ENCODE measurements at regions not wholly inside any gene's neighbourhood (a gene's known extent, or its start where the extent isn't known, plus 50 kb on each side); places are given as distances from the start of the nearest gene placed in this dataset.

DNA sequence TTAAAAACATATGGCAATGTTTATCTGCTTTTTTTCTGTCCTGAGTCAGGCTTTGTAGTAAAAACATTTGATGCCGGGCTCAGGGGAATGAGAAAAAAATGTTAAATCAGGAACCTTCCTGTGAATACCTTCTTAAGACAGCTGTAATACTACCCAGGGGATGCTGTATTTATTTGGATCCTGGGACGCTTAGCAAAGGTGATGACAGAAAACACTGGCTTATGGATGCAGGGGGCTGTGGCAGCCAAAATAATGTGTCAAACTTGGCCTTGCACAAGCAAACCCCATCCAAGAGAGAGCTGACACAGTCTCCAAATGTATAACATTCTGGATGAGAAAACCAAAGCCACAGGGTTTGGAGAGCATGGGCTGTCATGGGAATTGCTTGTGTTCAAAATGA lies 438.2 kb upstream of the PROK2 start:
- Histone ChIP-seq H3K36me3 (ENCODE audit: low read length) (peaks cover 7% of the 10 kb centered on the region), H3K27me3 (ENCODE audit: low read length) (0 out of 2 replicates have a peak, but pooled peaks cover 4% of the 10 kb centered on the region), H3K9ac (ENCODE audit: low read length) (no peak overlapping the region), H4K20me1 (ENCODE audit: low read depth, low read length) (no peaks in the 10 kb centered on the region), H3F3A (ENCODE audit: insufficient read depth) (no peaks in the 10 kb centered on the region), H3K79me2 (ENCODE audit: insufficient read depth, low read length) (no peaks in the 10 kb centered on the region), H3K9me3 (ENCODE audit: insufficient read depth, low read length) (peaks cover 24% of the 10 kb centered on the region; the same call in 1 of the 2 replicates), H3K4me3 (ENCODE audit: insufficient read depth, low read length, poor library complexity, severe bottlenecking) (no peak overlapping the region), H3K27ac (ENCODE audit: low read depth, low read length) (no peak overlapping the region), H3K4me2 (ENCODE audit: low read depth, low read length, poor library complexity, severe bottlenecking) (no peak overlapping the region), H2AFZ (ENCODE audit: low read depth, low read length, severe bottlenecking) (no peak overlapping the region), H3K9me2 (replicated peaks; ENCODE audit: insufficient read depth, low read length) (no peaks in the 10 kb centered on the region)
- no peak for TF ChIP-seq EZH2phosphoT487 (conservative IDR thresholded peaks at IDR 0.05; ENCODE audit: low read length)
- TF ChIP-seq, protein P1, sequence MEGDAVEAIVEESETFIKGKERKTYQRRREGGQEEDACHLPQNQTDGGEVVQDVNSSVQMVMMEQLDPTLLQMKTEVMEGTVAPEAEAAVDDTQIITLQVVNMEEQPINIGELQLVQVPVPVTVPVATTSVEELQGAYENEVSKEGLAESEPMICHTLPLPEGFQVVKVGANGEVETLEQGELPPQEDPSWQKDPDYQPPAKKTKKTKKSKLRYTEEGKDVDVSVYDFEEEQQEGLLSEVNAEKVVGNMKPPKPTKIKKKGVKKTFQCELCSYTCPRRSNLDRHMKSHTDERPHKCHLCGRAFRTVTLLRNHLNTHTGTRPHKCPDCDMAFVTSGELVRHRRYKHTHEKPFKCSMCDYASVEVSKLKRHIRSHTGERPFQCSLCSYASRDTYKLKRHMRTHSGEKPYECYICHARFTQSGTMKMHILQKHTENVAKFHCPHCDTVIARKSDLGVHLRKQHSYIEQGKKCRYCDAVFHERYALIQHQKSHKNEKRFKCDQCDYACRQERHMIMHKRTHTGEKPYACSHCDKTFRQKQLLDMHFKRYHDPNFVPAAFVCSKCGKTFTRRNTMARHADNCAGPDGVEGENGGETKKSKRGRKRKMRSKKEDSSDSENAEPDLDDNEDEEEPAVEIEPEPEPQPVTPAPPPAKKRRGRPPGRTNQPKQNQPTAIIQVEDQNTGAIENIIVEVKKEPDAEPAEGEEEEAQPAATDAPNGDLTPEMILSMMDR (IDR thresholded peaks at IDR 0.05; ENCODE audit: insufficient read depth, low read length, poor library complexity, severe bottlenecking), result no peak

DNA sequence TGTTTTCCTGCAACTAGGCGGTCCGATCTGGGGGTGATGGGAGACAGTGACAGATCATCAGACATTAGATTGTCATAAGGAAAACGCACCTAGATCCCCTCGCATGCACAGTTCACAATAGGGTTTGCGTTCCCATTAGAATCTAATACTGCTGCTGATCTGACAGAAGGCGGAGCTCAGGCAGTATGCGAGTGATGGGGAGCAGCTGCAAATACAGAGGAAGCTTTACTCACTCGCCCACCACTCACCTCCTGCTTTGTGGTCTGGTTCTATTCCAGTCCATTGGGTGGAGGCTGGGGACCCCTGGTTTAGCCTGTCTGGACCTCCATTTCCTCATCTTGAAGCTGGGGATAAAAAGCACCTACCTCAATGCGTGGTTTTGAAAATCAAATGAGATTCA lies 437.5 kb upstream of the PROK2 start:
- Histone ChIP-seq H3K9me3 (ENCODE audit: insufficient read depth, low read length) (peaks cover 24% of the 10 kb centered on the region; the same call in 1 of the 2 replicates), H3K4me2 (ENCODE audit: low read depth, low read length, poor library complexity, severe bottlenecking) (no peak overlapping the region)
- no peak for TF ChIP-seq EZH2phosphoT487 (conservative IDR thresholded peaks at IDR 0.05; ENCODE audit: low read length)
- TF ChIP-seq, protein P1 (IDR thresholded peaks at IDR 0.05; ENCODE audit: insufficient read depth, low read length, poor library complexity, severe bottlenecking), result no peak

DNA sequence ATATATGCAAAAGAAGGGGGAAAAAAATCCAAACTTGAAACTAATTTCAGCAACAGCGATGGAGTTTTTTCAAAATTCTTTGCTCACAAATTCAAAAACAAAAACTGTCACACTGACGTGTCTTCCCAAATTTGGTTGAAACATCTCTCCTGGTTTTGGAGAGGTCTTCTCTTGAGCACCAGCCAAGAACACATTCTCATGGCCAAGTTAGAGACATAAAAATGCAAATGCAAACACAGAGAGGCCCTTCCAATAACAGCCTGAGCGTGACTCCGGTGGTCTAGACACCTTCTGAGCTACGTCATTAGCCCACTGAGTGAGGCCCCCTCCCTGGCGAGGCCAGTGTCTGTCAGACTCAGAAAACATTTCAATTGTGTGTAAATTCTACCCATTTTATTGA lies 436.0 kb upstream of the PROK2 start:
- peaks cover 17% of the 10 kb centered on the region; the same call in 1 of the 2 replicates for H3K9me3 ChIP-seq (ENCODE audit: insufficient read depth, low read length)
- H3K36me3 ChIP-seq (ENCODE audit: low read length), result peaks cover 7% of the 10 kb centered on the region
- H3K27me3 ChIP-seq (ENCODE audit: low read length), result no peaks in the 10 kb centered on the region
- no peak overlapping the region for H3K9ac ChIP-seq (ENCODE audit: low read length)
- H2AFZ ChIP-seq (ENCODE audit: low read depth, low read length, severe bottlenecking), result no peak overlapping the region
- no peaks in the 10 kb centered on the region for H3K79me2 ChIP-seq (ENCODE audit: insufficient read depth, low read length)
- no peaks in the 10 kb centered on the region for H3K9me2 ChIP-seq (replicated peaks; ENCODE audit: insufficient read depth, low read length)
- no peak overlapping the region for H3K4me2 ChIP-seq (ENCODE audit: low read depth, low read length, poor library complexity, severe bottlenecking)
- H3K4me3 ChIP-seq (ENCODE audit: insufficient read depth, low read length, poor library complexity, severe bottlenecking), result no peak overlapping the region
- H4K20me1 ChIP-seq (ENCODE audit: low read depth, low read length), result no peaks in the 10 kb centered on the region
- H3K27ac ChIP-seq (ENCODE audit: low read depth, low read length), result no peak overlapping the region
- TF ChIP-seq, protein P1 (IDR thresholded peaks at IDR 0.05; ENCODE audit: insufficient read depth, low read length, poor library complexity, severe bottlenecking), result no peak
- no peak for TF ChIP-seq EZH2phosphoT487 (conservative IDR thresholded peaks at IDR 0.05; ENCODE audit: low read length)
- no peaks in the 10 kb centered on the region for H3F3A ChIP-seq (ENCODE audit: insufficient read depth)

More for the DNA sequence above, 437.5 kb upstream of the PROK2 start:
- Histone ChIP-seq H4K20me1 (ENCODE audit: low read depth, low read length) (no peaks in the 10 kb centered on the region), H3K79me2 (ENCODE audit: insufficient read depth, low read length) (no peaks in the 10 kb centered on the region), H3K9me2 (replicated peaks; ENCODE audit: insufficient read depth, low read length) (no peaks in the 10 kb centered on the region), H3K9ac (ENCODE audit: low read length) (no peak overlapping the region), H3K36me3 (ENCODE audit: low read length) (peaks cover 7% of the 10 kb centered on the region), H3K4me3 (ENCODE audit: insufficient read depth, low read length, poor library complexity, severe bottlenecking) (no peak overlapping the region), H3F3A (ENCODE audit: insufficient read depth) (no peaks in the 10 kb centered on the region), H3K27ac (ENCODE audit: low read depth, low read length) (no peak overlapping the region), H3K27me3 (ENCODE audit: low read length) (0 out of 2 replicates have a peak, but pooled peaks cover 4% of the 10 kb centered on the region), H2AFZ (ENCODE audit: low read depth, low read length, severe bottlenecking) (no peak overlapping the region)

Data from SU-DHL-6 (cell line).